Erythroblast (primary cell): ENCODE measurements at regions not wholly inside any gene's neighbourhood (a gene's known extent, or its start where the extent isn't known, plus 50 kb on each side); places are given as distances from the start of the nearest gene placed in this dataset.

Experiments used
- DNase-seq, 2 experiments: peaks; one replicate each; lab custom pipeline; 2025; lab: John Stamatoyannopoulos, UW
- GATA1 ChIP-seq: IDR thresholded peaks from 2 replicates; pipeline ENCODE4 v1.6.1; 2011; ENCODE audit warnings: low read depth, mild to moderate bottlenecking, control low read depth, low read length, moderate library complexity
- POLR2A ChIP-seq: IDR thresholded peaks from 2 replicates; pipeline ENCODE4 v1.6.1; 2011; ENCODE audit warnings: mild to moderate bottlenecking, low read length

GRCh38 chr1:201710632-201711597 lies 118.0 kb upstream of the IPO9 start:
- TF ChIP-seq GATA1 (no peak), POLR2A (no peak)
- no peak for DNase-seq

- no peak for DNase-seq
- TF ChIP-seq GATA1 (no peak), POLR2A (no peak)
Measured at GRCh38 chr1:201711811-201712210, 117.1 kb upstream of the IPO9 start.

- TF ChIP-seq POLR2A (no peak), GATA1 (no peak)
- no peak for DNase-seq
Measured at GRCh38 chr1:201712387-201713085, 116.4 kb upstream of the IPO9 start.

DNA sequence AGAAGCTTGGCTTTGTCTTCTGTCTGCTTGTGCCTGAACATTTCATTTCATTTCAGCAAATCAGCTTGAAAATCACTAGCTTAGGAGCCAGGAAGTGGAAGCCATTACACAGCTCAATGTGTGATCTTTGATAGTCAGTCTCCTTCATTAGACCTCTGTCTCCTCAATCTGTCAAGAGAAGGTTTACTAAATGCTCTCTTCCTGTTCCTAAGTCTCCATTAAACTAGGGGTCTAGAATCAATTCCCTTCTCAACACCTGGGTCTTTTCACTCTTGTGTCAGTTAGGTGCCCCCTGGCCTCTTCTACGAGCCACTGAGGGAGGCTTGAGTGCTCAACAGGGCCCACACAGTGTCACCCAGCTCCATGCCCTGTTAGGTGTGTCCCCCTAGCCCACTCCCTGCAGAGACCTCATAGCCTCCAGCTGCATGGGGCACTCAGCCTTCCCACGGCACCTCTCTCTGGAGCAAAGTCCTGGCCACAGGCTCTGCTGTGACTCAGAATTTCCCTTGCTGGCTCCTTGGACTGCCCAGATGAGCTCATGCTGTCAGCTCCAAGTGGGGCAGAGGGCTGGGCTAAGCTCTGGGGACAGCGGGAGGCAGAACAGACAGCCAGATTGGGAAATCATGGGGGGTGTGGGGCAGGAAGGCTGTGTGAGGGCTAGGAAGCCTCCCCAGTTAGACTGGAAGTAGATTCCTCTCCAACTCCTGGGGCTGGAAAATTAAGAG lies 115.7 kb upstream of the IPO9 start:
- no peak for TF ChIP-seq POLR2A
- no peak for TF ChIP-seq GATA1
- peak in 1 of 2 experiments; percentile 22 for DNase-seq

DNA sequence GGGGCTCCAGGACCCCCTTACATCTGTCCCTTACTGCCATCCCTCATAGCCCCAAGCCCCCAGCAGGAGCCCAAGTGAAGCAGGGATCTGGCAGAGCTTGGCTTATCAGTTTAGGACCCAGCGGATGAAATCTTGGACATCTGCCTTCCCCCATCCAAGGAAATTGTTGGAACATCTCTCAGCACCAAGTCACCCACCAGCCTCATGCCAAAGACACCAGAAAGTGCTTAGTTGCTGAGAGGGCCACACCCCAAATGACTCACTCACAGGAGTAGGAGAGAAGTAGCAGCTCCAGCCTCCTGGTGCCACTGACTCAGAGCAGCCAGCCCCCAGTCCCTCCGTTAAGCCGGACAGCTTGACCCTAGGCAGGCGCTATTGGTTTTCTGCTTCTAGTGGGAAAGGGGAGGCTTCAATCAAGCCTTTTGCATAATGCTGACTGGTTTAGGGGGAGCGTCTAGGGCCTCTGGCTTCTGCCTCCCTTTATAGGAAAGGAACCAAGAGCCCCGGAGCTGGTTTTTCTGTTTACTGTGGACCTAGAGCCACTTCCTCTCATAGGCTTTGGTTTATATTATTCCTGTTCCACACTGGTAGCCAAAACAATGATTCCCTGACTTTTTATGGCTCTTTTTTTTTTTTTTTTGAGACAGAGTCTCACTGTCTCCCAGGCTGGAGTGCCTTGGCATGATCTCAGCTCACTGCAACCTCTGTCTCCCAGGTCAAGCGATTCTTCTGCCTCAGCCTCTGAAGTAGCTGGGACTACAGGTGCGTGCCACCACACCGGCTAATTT lies 114.2 kb upstream of the IPO9 start:
- DNase-seq, result peak; percentile 17 to 57
- TF ChIP-seq POLR2A, result no peak

- TF ChIP-seq POLR2A (no peak), GATA1 (no peak)
- DNase-seq, result no peak
Measured at GRCh38 chr1:201715351-201715750, 113.6 kb upstream of the IPO9 start.

DNA sequence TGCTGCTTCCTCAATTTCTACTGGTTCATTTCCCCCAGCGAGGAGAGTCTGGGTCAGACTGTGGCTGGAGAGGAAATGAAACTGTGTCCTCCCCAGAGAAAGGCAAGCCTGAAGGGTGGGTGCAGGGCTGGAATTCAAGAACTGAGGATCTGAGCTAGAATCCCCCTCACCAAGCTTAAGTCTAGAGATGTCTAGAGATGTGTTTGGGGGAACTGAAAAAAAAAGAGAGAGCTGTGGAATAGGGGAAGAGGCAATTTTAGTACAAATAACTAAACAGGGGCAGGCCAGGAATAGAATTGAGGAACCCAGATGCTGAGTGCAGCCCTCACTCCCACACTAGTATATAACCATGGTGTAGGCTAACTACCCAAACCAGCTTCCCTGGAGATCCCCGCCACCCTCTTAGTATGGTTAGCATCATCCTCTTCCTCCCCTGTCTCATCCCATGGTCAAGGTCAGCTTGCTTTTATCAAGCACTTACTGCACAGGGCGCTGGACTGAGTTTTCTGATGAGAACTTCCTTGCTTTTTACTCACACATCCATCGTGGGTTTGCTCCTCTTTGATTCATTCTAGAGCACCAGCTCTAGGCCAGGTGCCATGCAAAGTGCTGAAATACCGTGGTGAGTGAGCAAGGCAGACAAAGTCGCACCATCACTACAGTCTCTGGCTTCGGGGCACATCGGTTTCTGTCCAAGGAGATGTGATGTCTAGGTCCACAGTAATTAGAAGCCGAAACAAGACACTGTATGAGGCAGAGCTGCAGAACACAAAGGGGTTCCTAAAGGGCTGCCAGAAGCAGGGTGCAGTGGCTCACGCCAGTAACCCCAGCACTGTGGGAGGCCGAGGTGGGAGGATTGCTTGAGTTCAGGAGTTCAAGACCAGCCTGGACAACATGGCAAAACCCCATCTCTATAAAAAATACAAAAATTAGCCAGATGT lies 112.9 kb upstream of the IPO9 start:
- DNase-seq, result no peak

DNA sequence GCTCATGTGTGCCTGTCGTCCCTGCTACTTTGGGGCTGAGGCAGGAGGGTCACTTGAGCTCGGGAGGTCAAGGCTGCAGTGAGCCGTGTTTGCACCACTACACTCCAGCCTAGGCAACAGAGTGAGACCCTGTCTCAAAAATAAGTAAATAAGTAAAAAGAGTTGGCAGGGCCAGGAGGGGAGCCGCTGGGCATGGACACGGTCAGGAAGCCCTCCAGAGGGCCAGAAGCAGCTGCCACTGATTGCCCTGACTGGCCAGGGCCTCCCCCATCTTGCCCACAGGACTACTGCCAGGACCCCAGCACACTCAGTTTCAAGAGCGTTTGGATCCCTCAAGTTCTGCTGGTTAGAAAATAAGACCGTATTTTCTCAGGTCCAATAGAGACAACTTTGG lies 112.2 kb upstream of the IPO9 start:
- TF ChIP-seq GATA1 (no peak), POLR2A (no peak)
- DNase-seq, result no peak

More for the DNA sequence above, 112.9 kb upstream of the IPO9 start:
- no peak for TF ChIP-seq GATA1

- DNase-seq, result no peak
- no peak for TF ChIP-seq GATA1
- no peak for TF ChIP-seq POLR2A
Measured at GRCh38 chr1:201717286-201717685, 111.7 kb upstream of the IPO9 start.

- DNase-seq, result peak; percentile 8 to 13
- TF ChIP-seq POLR2A, result no peak
- no peak for TF ChIP-seq GATA1
Measured at GRCh38 chr1:201718346-201719202, 110.4 kb upstream of the IPO9 start.

GRCh38 chr1:201719812-201720521 lies 109.0 kb upstream of the IPO9 start:
- DNase-seq, result no peak
- no peak for TF ChIP-seq GATA1
- TF ChIP-seq POLR2A, result no peak
